ENCODE measurements at regions not wholly inside any gene's neighbourhood (a gene's known extent, or its start where the extent isn't known, plus 50 kb on each side); places are given as distances from the start of the nearest gene placed in this dataset.
A peak's percentile ranks its signal among the peaks of the same experiment; 100 is the strongest.
"Not testable (repeated sequence)": the region's sequence is repeated elsewhere in the genome, so short reads cannot be mapped to it uniquely, and the experiment has no call there.

DNA sequence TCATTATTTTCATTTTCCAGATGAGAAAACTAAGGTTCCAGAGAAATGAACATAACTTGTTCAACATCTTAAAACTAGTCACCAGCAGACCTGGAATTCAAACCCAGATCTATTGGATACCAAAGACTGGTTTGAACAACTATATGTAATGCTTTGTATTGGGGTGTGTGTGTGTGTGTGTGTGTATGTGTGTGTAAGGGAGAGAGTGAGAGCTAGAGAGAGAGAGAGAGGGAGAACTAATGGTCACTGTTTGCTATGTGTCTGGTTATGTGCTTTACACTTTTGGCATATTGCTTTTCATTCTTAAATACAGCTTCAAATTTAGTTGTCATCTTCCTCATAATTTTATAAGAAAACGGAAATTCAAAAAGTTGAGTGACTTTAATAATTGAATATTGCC lies 134.7 kb upstream of the ZNF217 start:
- no peak overlapping the region for H3K18ac ChIP-seq (ENCODE audit: insufficient read length, low read depth, low read length)
- Mint-ChIP-seq H3K4me1 (peaks cover 6 to 11% of the 10 kb centered on the region in 2 experiments), H3K27me3 (ENCODE audit: low read depth) (peaks cover 3% of the 10 kb centered on the region; the same call in 1 of the 2 replicates), H3K27ac (0 out of 7 replicates have a peak overlapping the region, but pooled peaks of 1 of the 3 experiments have one; percentile 3), H3K4me3 (no peak overlapping the region), H3K36me3 (ENCODE audit: insufficient read depth in 1 of 3, low read depth in 3 of 3) (no peaks in the 10 kb centered on the region), H3K9me3 (no peaks in the 10 kb centered on the region)
- H3K23ac ChIP-seq (ENCODE audit: insufficient read length, low read depth, low read length) = no peak overlapping the region
- no peaks in the 10 kb centered on the region for H3K23me2 ChIP-seq (ENCODE audit: insufficient read length, low read depth, low read length, poor library complexity, severe bottlenecking)
- no peak overlapping the region for H3K27ac ChIP-seq (ENCODE audit: insufficient read length, low read depth, low read length)
- H2AK5ac ChIP-seq (ENCODE audit: insufficient read length, low read length) = no peak overlapping the region
- no peak overlapping the region for H3K4ac ChIP-seq (ENCODE audit: low read depth, low read length)
- no peaks in the 10 kb centered on the region for H4K20me1 ChIP-seq (ENCODE audit: control insufficient read depth, insufficient read depth, insufficient read length)
- H2BK5ac ChIP-seq (ENCODE audit: insufficient read length, low read length) = no peak overlapping the region
- H3K9ac ChIP-seq (ENCODE audit: extremely low read depth, insufficient read length, low read length) = no peak overlapping the region
- no peak for DNase-seq
- no peaks in the 10 kb centered on the region for H3K27me3 ChIP-seq (ENCODE audit: insufficient read depth, low read length)
- H4K5ac ChIP-seq (ENCODE audit: insufficient read length, low read depth, low read length) = no peak overlapping the region
- H3T11ph ChIP-seq (ENCODE audit: low read length) = no peak overlapping the region
- H3K4me1 ChIP-seq (ENCODE audit: insufficient read depth, low read length) = no peaks in the 10 kb centered on the region
- no CpG with 5 or more reads among the region's 1 CpG for WGBS (ENCODE audit: extremely low coverage, insufficient read length, low lambda C conversion rate)
- no peak overlapping the region for H2BK12ac ChIP-seq (ENCODE audit: insufficient read length, low read depth, low read length)
- H3K14ac ChIP-seq (ENCODE audit: insufficient read depth, low read length) = no peak overlapping the region
- no peaks in the 10 kb centered on the region for H3K79me1 ChIP-seq (ENCODE audit: insufficient read depth, low read depth, low read length, poor library complexity, severe bottlenecking)
- H2BK120ac ChIP-seq (ENCODE audit: low read depth, low read length, poor library complexity, severe bottlenecking) = no peak overlapping the region
- H2AFZ ChIP-seq (ENCODE audit: low read length) = no peak overlapping the region
- no peak overlapping the region for H3K4me2 ChIP-seq (ENCODE audit: insufficient read depth, insufficient read length, low read length)
- no peak overlapping the region for H4K91ac ChIP-seq (ENCODE audit: insufficient read length, low read depth, low read length)
- H3K79me2 ChIP-seq (ENCODE audit: insufficient read depth, low read length) = no peaks in the 10 kb centered on the region
- TF ChIP-seq, protein P1, sequence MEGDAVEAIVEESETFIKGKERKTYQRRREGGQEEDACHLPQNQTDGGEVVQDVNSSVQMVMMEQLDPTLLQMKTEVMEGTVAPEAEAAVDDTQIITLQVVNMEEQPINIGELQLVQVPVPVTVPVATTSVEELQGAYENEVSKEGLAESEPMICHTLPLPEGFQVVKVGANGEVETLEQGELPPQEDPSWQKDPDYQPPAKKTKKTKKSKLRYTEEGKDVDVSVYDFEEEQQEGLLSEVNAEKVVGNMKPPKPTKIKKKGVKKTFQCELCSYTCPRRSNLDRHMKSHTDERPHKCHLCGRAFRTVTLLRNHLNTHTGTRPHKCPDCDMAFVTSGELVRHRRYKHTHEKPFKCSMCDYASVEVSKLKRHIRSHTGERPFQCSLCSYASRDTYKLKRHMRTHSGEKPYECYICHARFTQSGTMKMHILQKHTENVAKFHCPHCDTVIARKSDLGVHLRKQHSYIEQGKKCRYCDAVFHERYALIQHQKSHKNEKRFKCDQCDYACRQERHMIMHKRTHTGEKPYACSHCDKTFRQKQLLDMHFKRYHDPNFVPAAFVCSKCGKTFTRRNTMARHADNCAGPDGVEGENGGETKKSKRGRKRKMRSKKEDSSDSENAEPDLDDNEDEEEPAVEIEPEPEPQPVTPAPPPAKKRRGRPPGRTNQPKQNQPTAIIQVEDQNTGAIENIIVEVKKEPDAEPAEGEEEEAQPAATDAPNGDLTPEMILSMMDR (conservative IDR thresholded peaks at IDR 0.05) = no peak
- no peaks in the 10 kb centered on the region for H3K9me3 ChIP-seq (ENCODE audit: control insufficient read depth, low read depth, low read length)
- H2BK15ac ChIP-seq (ENCODE audit: low read depth, low read length) = no peak overlapping the region
- H2BK20ac ChIP-seq (ENCODE audit: low read depth, low read length, poor library complexity, severe bottlenecking) = no peak overlapping the region
- no peak overlapping the region for H3K56ac ChIP-seq (ENCODE audit: insufficient read length, low read depth, low read length)
- H4K8ac ChIP-seq (replicated peaks; ENCODE audit: insufficient read length, low read depth, low read length) = no peak overlapping the region

DNA sequence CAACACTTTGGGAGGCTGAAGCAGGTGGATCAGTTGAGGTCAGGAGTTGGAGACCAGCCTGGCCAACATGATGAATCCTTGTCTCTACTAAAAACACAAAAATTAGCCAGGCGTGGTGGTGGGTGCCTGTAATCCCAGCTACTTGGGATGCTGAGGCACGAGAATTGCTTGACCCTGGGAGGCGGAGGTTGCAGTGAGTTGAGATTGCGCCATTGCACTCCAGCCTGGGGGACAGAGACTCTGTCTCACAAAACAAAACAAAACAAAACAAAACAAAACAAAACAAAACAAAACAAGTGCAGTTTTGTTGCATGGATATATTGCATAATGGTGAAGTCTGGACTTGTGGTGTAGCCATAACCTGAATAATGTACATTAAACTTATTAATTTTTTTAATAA lies 133.6 kb upstream of the ZNF217 start:
- H3K27ac Mint-ChIP-seq; H2BK15ac ChIP-seq (ENCODE audit: low read depth, low read length); H4K5ac ChIP-seq (ENCODE audit: insufficient read length, low read depth, low read length); H3K4me1 ChIP-seq (ENCODE audit: insufficient read depth, low read length); H3K27ac ChIP-seq (ENCODE audit: insufficient read length, low read depth, low read length); H3K27me3 ChIP-seq (ENCODE audit: insufficient read depth, low read length); H3K79me2 ChIP-seq (ENCODE audit: insufficient read depth, low read length); H3K14ac ChIP-seq (ENCODE audit: insufficient read depth, low read length); H3K9me3 Mint-ChIP-seq; H2BK120ac ChIP-seq (ENCODE audit: low read depth, low read length, poor library complexity, severe bottlenecking); H3K4me3 Mint-ChIP-seq; H3K4me2 ChIP-seq (ENCODE audit: insufficient read depth, insufficient read length, low read length); H2AK5ac ChIP-seq (ENCODE audit: insufficient read length, low read length); H3T11ph ChIP-seq (ENCODE audit: low read length); H4K8ac ChIP-seq (replicated peaks; ENCODE audit: insufficient read length, low read depth, low read length); H3K23me2 ChIP-seq (ENCODE audit: insufficient read length, low read depth, low read length, poor library complexity, severe bottlenecking); H3K56ac ChIP-seq (ENCODE audit: insufficient read length, low read depth, low read length); H4K91ac ChIP-seq (ENCODE audit: insufficient read length, low read depth, low read length); H3K9me3 ChIP-seq (ENCODE audit: control insufficient read depth, low read depth, low read length); H3K23ac ChIP-seq (ENCODE audit: insufficient read length, low read depth, low read length); H3K9ac ChIP-seq (ENCODE audit: extremely low read depth, insufficient read length, low read length); DNase-seq; H2AFZ ChIP-seq (ENCODE audit: low read length); H3K18ac ChIP-seq (ENCODE audit: insufficient read length, low read depth, low read length); H3K4ac ChIP-seq (ENCODE audit: low read depth, low read length); H3K36me3 Mint-ChIP-seq (ENCODE audit: insufficient read depth in 1 of 3, low read depth in 3 of 3); H3K79me1 ChIP-seq (ENCODE audit: insufficient read depth, low read depth, low read length, poor library complexity, severe bottlenecking); H2BK20ac ChIP-seq (ENCODE audit: low read depth, low read length, poor library complexity, severe bottlenecking); H4K20me1 ChIP-seq (ENCODE audit: control insufficient read depth, insufficient read depth, insufficient read length); H2BK12ac ChIP-seq (ENCODE audit: insufficient read length, low read depth, low read length); H3K27me3 Mint-ChIP-seq (ENCODE audit: low read depth); H2BK5ac ChIP-seq (ENCODE audit: insufficient read length, low read length): not testable (repeated sequence)
- no CpG with 5 or more reads among the region's 4 CpGs for WGBS (ENCODE audit: extremely low coverage, insufficient read length, low lambda C conversion rate)
- H3K4me1 Mint-ChIP-seq = peaks cover 6 to 11% of the 10 kb centered on the region in 2 experiments
